Neural cell (in vitro differentiated cells): ENCODE measurements at regions not wholly inside any gene's neighbourhood (a gene's known extent, or its start where the extent isn't known, plus 50 kb on each side); places are given as distances from the start of the nearest gene placed in this dataset.

ENCODE experiments used
- H2AFZ ChIP-seq: fragments of 200-600, 300-800 bp; sonication (generic), shearing (Covaris generic); 2 replicates; pipeline ENCODE4 v1.6.0; 2014; ENCODE audit warnings: low read depth, mild to moderate bottlenecking, antibody characterized with exemption, low read length, moderate library complexity
- H3F3A ChIP-seq: fragments of 200-600 bp; shearing (Covaris generic); 2 replicates; pipeline ENCODE4 v1.6.1; 2016; ENCODE audit warnings: mild to moderate bottlenecking, moderate library complexity, mixed read lengths, antibody characterized with exemption, low read length; ENCODE audit not compliant: insufficient read depth, poor library complexity, severe bottlenecking
- H3K27ac ChIP-seq: fragments of 200-600, 300-800 bp; sonication (generic), shearing (Covaris generic); 2 replicates; pipeline ENCODE4 v1.5.1; 2014; ENCODE audit warnings: mild to moderate bottlenecking, low read length, moderate library complexity
- H3K27me3 ChIP-seq: fragments of 300-800, 200-600 bp; sonication (generic), shearing (Covaris generic); 2 replicates; pipeline ENCODE4 v1.6.0; 2014; ENCODE audit warnings: mild to moderate bottlenecking, low read depth, low read length, moderate library complexity; ENCODE audit not compliant: insufficient read depth
- H3K36me3 ChIP-seq: fragments of 300-800, 200-600 bp; sonication (generic), shearing (Covaris generic); 2 replicates; pipeline ENCODE4 v1.5.1; 2014; ENCODE audit warnings: mild to moderate bottlenecking, antibody characterized with exemption, low read length, moderate library complexity; ENCODE audit not compliant: insufficient read depth
- H3K4me2 ChIP-seq: fragments of 300-800, 200-600 bp; sonication (generic), shearing (Covaris generic); 2 replicates; pipeline ENCODE4 v1.6.0; 2014; ENCODE audit warnings: mild to moderate bottlenecking, low read length
- H3K4me3 ChIP-seq: fragments of 300-800, 200-600 bp; sonication (generic), shearing (Covaris generic); 2 replicates; pipeline ENCODE4 v1.5.1; 2014; ENCODE audit warnings: mild to moderate bottlenecking, low read length, moderate library complexity
- H3K79me2 ChIP-seq: fragments of 200-600 bp; shearing (Covaris generic); replicated peaks from 2 replicates; pipeline ENCODE4 v1.6.0; 2014; ENCODE audit warnings: mild to moderate bottlenecking, low read length, moderate library complexity; ENCODE audit not compliant: insufficient read depth
- H3K9ac ChIP-seq: fragments of 300-800, 200-600 bp; sonication (generic), shearing (Covaris generic); 2 replicates; pipeline ENCODE4 v1.6.1; 2016; ENCODE audit warnings: mild to moderate bottlenecking, low read length, mixed read lengths
- H3K9me2 ChIP-seq: fragments of 200-600 bp; shearing (Covaris generic); 2 replicates; pipeline ENCODE4 v1.6.1; 2016; ENCODE audit warnings: mild to moderate bottlenecking, low read length, mixed read lengths; ENCODE audit not compliant: insufficient read depth
- H3K9me3 ChIP-seq: fragments of 200-600, 300-800 bp; sonication (generic), shearing (Covaris generic); 2 replicates; pipeline ENCODE4 v1.6.1; 2016; ENCODE audit warnings: mild to moderate bottlenecking, mixed run types, low read length, moderate library complexity, mixed read lengths
- H4K20me1 ChIP-seq: fragments of 200-600 bp; shearing (Covaris generic); 2 replicates; pipeline ENCODE4 v1.6.1; 2016; ENCODE audit warnings: mild to moderate bottlenecking, mixed run types; ENCODE audit not compliant: insufficient read depth
- CTCF ChIP-seq: fragments of 450-650 bp; IDR thresholded peaks from 2 replicates; pipeline ENCODE4 v1.5.1; 2014; ENCODE audit warnings: antibody characterized with exemption, mild to moderate bottlenecking, moderate library complexity; ENCODE audit not compliant: poor library complexity, severe bottlenecking
- EP300 ChIP-seq: fragments of 450-650 bp; conservative IDR thresholded peaks from 2 replicates; pipeline ENCODE4 v1.6.1; 2014; ENCODE audit warnings: antibody characterized with exemption, mild to moderate bottlenecking, moderate library complexity; ENCODE audit not compliant: poor library complexity, severe bottlenecking
- EZH2 ChIP-seq: fragments of 200-600, 300-800 bp; shearing (Covaris generic), sonication (generic); IDR thresholded peaks from 2 replicates; pipeline ENCODE4 v1.6.1; 2014; ENCODE audit warnings: antibody characterized with exemption, low read length, borderline replicate concordance, mild to moderate bottlenecking; ENCODE audit not compliant: insufficient read depth, poor library complexity, severe bottlenecking
- MXI1 ChIP-seq: fragments of 450-650 bp; conservative IDR thresholded peaks from 2 replicates; pipeline ENCODE4 v1.6.1; 2014; ENCODE audit warnings: antibody characterized with exemption, mild to moderate bottlenecking; ENCODE audit not compliant: poor library complexity, severe bottlenecking
- POLR2AphosphoS5 ChIP-seq: IDR thresholded peaks from 2 replicates; pipeline ENCODE4 v1.6.1; 2012
- RAD21 ChIP-seq: fragments of 450-650 bp; conservative IDR thresholded peaks from 2 replicates; pipeline ENCODE4 v1.6.1; 2014; ENCODE audit warnings: antibody characterized with exemption, mild to moderate bottlenecking, moderate library complexity
- SMC3 ChIP-seq: fragments of 450-650 bp; conservative IDR thresholded peaks from 2 replicates; pipeline ENCODE4 v1.6.1; 2014; ENCODE audit warnings: antibody characterized with exemption, mild to moderate bottlenecking, moderate library complexity; ENCODE audit not compliant: poor library complexity
- TAF1 ChIP-seq: IDR thresholded peaks from 2 replicates; pipeline ENCODE4 v1.6.1; 2012; ENCODE audit warnings: low read depth
- TF ChIP-seq, protein P1 (sequence below): IDR thresholded peaks from 2 replicates; pipeline ENCODE4 v1.6.1; 2012; ENCODE audit warnings: borderline replicate concordance

- Histone ChIP-seq H3K9me3 (no peaks in the 10 kb centered on the region), H3K4me2 (peak overlapping the region; percentile 50), H3F3A (peaks cover 11% of the 10 kb centered on the region), H3K79me2 (no peaks in the 10 kb centered on the region), H3K4me3 (peak overlapping the region; percentile 38), H3K9ac (no peak overlapping the region), H3K27ac (peak overlapping the region; percentile 45), H3K9me2 (no peaks in the 10 kb centered on the region), H4K20me1 (no peaks in the 10 kb centered on the region), H2AFZ (no peak overlapping the region), H3K27me3 (no peaks in the 10 kb centered on the region), H3K36me3 (no peaks in the 10 kb centered on the region)
- TF ChIP-seq TAF1 (no peak), POLR2AphosphoS5 (no peak), CTCF (peak; percentile 23), RAD21 (peak; percentile 37), MXI1 (no peak), EP300 (peak; percentile 67), SMC3 (no peak), EZH2 (no peak)
- TF ChIP-seq, protein P1, sequence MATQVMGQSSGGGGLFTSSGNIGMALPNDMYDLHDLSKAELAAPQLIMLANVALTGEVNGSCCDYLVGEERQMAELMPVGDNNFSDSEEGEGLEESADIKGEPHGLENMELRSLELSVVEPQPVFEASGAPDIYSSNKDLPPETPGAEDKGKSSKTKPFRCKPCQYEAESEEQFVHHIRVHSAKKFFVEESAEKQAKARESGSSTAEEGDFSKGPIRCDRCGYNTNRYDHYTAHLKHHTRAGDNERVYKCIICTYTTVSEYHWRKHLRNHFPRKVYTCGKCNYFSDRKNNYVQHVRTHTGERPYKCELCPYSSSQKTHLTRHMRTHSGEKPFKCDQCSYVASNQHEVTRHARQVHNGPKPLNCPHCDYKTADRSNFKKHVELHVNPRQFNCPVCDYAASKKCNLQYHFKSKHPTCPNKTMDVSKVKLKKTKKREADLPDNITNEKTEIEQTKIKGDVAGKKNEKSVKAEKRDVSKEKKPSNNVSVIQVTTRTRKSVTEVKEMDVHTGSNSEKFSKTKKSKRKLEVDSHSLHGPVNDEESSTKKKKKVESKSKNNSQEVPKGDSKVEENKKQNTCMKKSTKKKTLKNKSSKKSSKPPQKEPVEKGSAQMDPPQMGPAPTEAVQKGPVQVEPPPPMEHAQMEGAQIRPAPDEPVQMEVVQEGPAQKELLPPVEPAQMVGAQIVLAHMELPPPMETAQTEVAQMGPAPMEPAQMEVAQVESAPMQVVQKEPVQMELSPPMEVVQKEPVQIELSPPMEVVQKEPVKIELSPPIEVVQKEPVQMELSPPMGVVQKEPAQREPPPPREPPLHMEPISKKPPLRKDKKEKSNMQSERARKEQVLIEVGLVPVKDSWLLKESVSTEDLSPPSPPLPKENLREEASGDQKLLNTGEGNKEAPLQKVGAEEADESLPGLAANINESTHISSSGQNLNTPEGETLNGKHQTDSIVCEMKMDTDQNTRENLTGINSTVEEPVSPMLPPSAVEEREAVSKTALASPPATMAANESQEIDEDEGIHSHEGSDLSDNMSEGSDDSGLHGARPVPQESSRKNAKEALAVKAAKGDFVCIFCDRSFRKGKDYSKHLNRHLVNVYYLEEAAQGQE: no peak
Measured at GRCh38 chr15:93716615-93717231, 514.6 kb upstream of the MCTP2 start.

GRCh38 chr15:93709708-93710107 lies 521.7 kb upstream of the MCTP2 start:
- Histone ChIP-seq H3K36me3 (no peaks in the 10 kb centered on the region), H2AFZ (no peak overlapping the region), H4K20me1 (no peaks in the 10 kb centered on the region), H3F3A (no peaks in the 10 kb centered on the region), H3K4me2 (no peak overlapping the region), H3K9ac (no peak overlapping the region), H3K27me3 (no peaks in the 10 kb centered on the region), H3K27ac (no peak overlapping the region), H3K4me3 (no peak overlapping the region), H3K9me3 (no peaks in the 10 kb centered on the region), H3K79me2 (no peaks in the 10 kb centered on the region), H3K9me2 (no peaks in the 10 kb centered on the region)
- no peak for TF ChIP-seq EP300
- TF ChIP-seq MXI1: no peak
- no peak for TF ChIP-seq POLR2AphosphoS5
